ENCODE measurements at regions not wholly inside any gene's neighbourhood (a gene's known extent, or its start where the extent isn't known, plus 50 kb on each side); places are given as distances from the start of the nearest gene placed in this dataset.

- DNase-seq, result no peak
Observed at GRCh38 chr5:109945723-109946480, 256.2 kb downstream of the MAN2A1 start.

GRCh38 chr5:109946610-109947009 lies 256.9 kb downstream of the MAN2A1 start:
- DNase-seq, result no peak

GRCh38 chr5:109947667-109948066 lies 257.9 kb downstream of the MAN2A1 start:
- no peak for DNase-seq

- no peak for DNase-seq
Observed at GRCh38 chr5:109950634-109951033, 260.9 kb downstream of the MAN2A1 start.

- no peak for DNase-seq
Observed at GRCh38 chr5:109951348-109951747, 261.6 kb downstream of the MAN2A1 start.

GRCh38 chr5:109951758-109952157 lies 262.0 kb downstream of the MAN2A1 start:
- no peak for DNase-seq

GRCh38 chr5:109953761-109954160 lies 264.0 kb downstream of the MAN2A1 start:
- no peak for DNase-seq

- no peak for DNase-seq
Observed at GRCh38 chr5:109956884-109957283, 267.2 kb downstream of the MAN2A1 start.

GRCh38 chr5:109958082-109958481 lies 268.4 kb downstream of the MAN2A1 start:
- no peak for DNase-seq

GRCh38 chr5:109959652-109960051 lies 269.9 kb downstream of the MAN2A1 start:
- DNase-seq, result no peak

- DNase-seq, result no peak
Observed at GRCh38 chr5:109961751-109962150, 272.0 kb downstream of the MAN2A1 start.

- no peak for DNase-seq
Observed at GRCh38 chr5:109962882-109963603, 273.3 kb downstream of the MAN2A1 start.

GRCh38 chr5:109964136-109964535 lies 274.4 kb downstream of the MAN2A1 start:
- no peak for DNase-seq

GRCh38 chr5:109965634-109966033 lies 275.9 kb downstream of the MAN2A1 start:
- DNase-seq, result no peak

GRCh38 chr5:109971968-109972367 lies 282.2 kb downstream of the MAN2A1 start:
- no peak for DNase-seq

GRCh38 chr5:109981979-109982378 lies 292.3 kb downstream of the MAN2A1 start:
- DNase-seq, result no peak

GRCh38 chr5:109982966-109983534 lies 293.3 kb downstream of the MAN2A1 start:
- no peak for DNase-seq

GRCh38 chr5:109986726-109987125 lies 297.0 kb downstream of the MAN2A1 start:
- no peak for DNase-seq

GRCh38 chr5:109987355-109987754 lies 297.6 kb downstream of the MAN2A1 start:
- no peak for DNase-seq

GRCh38 chr5:109987970-109988369 lies 298.2 kb downstream of the MAN2A1 start:
- no peak for DNase-seq

GRCh38 chr5:109989161-109989560 lies 299.4 kb downstream of the MAN2A1 start:
- DNase-seq, result no peak

- DNase-seq, result no peak
Observed at GRCh38 chr5:109989994-109990722, 300.4 kb downstream of the MAN2A1 start.

GRCh38 chr5:109990723-109991359 lies 301.1 kb downstream of the MAN2A1 start:
- no peak for DNase-seq
